HEK293 (cell line): ENCODE measurements at regions not wholly inside any gene's neighbourhood (a gene's known extent, or its start where the extent isn't known, plus 50 kb on each side); places are given as distances from the start of the nearest gene placed in this dataset.

Experiments used
- CTCF ChIA-PET: fragments of 350-600 bp; formaldehyde crosslinking; extraction: SDS; loops from one replicate; lab custom pipeline; 2021; ENCODE audit warnings: antibody characterized with exemption; lab: Yijun Ruan, JAX
- POLR2A ChIA-PET: fragments of 300-600 bp; formaldehyde crosslinking; extraction: SDS; loops from one replicate; lab custom pipeline; 2020; ENCODE audit warnings: antibody characterized with exemption, inconsistent platforms; lab: Yijun Ruan, JAX
- H3K27ac ChIP-seq: fragments of 200-500 bp; sonication (Bioruptor generic); 2 replicates; pipeline ENCODE4 v1.5.1; 2014; ENCODE audit warnings: low read depth, low read length, control low read depth, inconsistent platforms; ENCODE audit errors: extremely low read depth
- H3K36me3 ChIP-seq, 2 experiments: fragments of 200-500 bp in 1 of 2; sonication (Bioruptor generic) in 1 of 2; 1 replicate in 1 of 2; 2 replicates in 1 of 2; pipeline ENCODE4 v1.5.1; 2014 to 2017; ENCODE audit warnings: inconsistent platforms in 2 of 2, low read length in 2 of 2; ENCODE audit not compliant: control insufficient read depth in 2 of 2, insufficient read depth in 1 of 2
- H3K4me1 ChIP-seq: fragments of 200-500 bp; sonication (Bioruptor generic); 2 replicates; pipeline ENCODE4 v1.5.1; 2014; ENCODE audit warnings: mild to moderate bottlenecking, low read length, inconsistent platforms; ENCODE audit not compliant: control insufficient read depth, insufficient read depth
- H3K4me3 ChIP-seq: 2 replicates; pipeline ENCODE4 v1.5.1; 2011; ENCODE audit warnings: low read depth, mild to moderate bottlenecking, control low read depth, low read length, moderate library complexity
- H3K9me3 ChIP-seq: fragments of 200-500 bp; sonication (Bioruptor generic); 2 replicates; pipeline ENCODE4 v1.5.1; 2014; ENCODE audit warnings: low read depth, low read length, inconsistent platforms; ENCODE audit not compliant: control insufficient read depth, insufficient read depth
- HIC1 ChIP-seq: fragments of 450-650 bp; formaldehyde crosslinking; IDR thresholded peaks from 2 replicates; pipeline ENCODE4 v1.5.1; 2016; ENCODE audit warnings: missing biosample characterization, missing genetic modification characterization
- PATZ1 ChIP-seq: fragments of 450-650 bp; formaldehyde crosslinking; IDR thresholded peaks from 2 replicates; pipeline ENCODE4 v1.5.1; 2016; ENCODE audit warnings: missing biosample characterization, missing genetic modification characterization
- WT1 ChIP-seq: fragments of 450-650 bp; formaldehyde crosslinking; IDR thresholded peaks from 2 replicates; pipeline ENCODE4 v1.5.1; 2016; ENCODE audit warnings: missing biosample characterization, missing genetic modification characterization
- YY2 ChIP-seq: fragments of 450-650 bp; formaldehyde crosslinking; IDR thresholded peaks from 2 replicates; pipeline ENCODE4 v1.5.1; 2016; ENCODE audit warnings: missing biosample characterization, missing genetic modification characterization
- ZIC2 ChIP-seq: fragments of 450-650 bp; formaldehyde crosslinking; IDR thresholded peaks from 2 replicates; pipeline ENCODE4 v1.5.1; 2016; ENCODE audit warnings: missing biosample characterization, missing genetic modification characterization
- ZNF121 ChIP-seq: fragments of 450-650 bp; formaldehyde crosslinking; IDR thresholded peaks from 2 replicates; pipeline ENCODE4 v1.5.1; 2016; ENCODE audit warnings: missing biosample characterization, missing genetic modification characterization
- ZNF26 ChIP-seq: fragments of 450-650 bp; formaldehyde crosslinking; IDR thresholded peaks from 2 replicates; pipeline ENCODE4 v1.5.1; 2016; ENCODE audit warnings: missing biosample characterization, missing genetic modification characterization
- ZNF391 ChIP-seq: fragments of 450-650 bp; formaldehyde crosslinking; IDR thresholded peaks from 2 replicates; pipeline ENCODE4 v1.5.1; 2016; ENCODE audit warnings: low read depth, missing biosample characterization, missing genetic modification characterization, borderline replicate concordance
- ZNF449 ChIP-seq: fragments of 450-650 bp; formaldehyde crosslinking; IDR thresholded peaks from 2 replicates; pipeline ENCODE4 v1.5.1; 2017; ENCODE audit warnings: missing biosample characterization, mild to moderate bottlenecking, missing genetic modification characterization, moderate library complexity
- ZNF510 ChIP-seq: fragments of 450-650 bp; formaldehyde crosslinking; IDR thresholded peaks from 2 replicates; pipeline ENCODE4 v1.5.1; 2018; ENCODE audit warnings: mild to moderate bottlenecking, missing genetic modification characterization, missing biosample characterization; ENCODE audit not compliant: insufficient replicate concordance
- ZNF521 ChIP-seq: fragments of 450-650 bp; formaldehyde crosslinking; IDR thresholded peaks from 2 replicates; pipeline ENCODE4 v1.5.1; 2017; ENCODE audit warnings: missing biosample characterization, mild to moderate bottlenecking, missing genetic modification characterization
- ZNF580 ChIP-seq: fragments of 450-650 bp; formaldehyde crosslinking; IDR thresholded peaks from 2 replicates; pipeline ENCODE4 v1.5.1; 2016; ENCODE audit warnings: missing biosample characterization, missing genetic modification characterization
- ZNF626 ChIP-seq: fragments of 450-650 bp; sonication (Bioruptor Pico); formaldehyde crosslinking; IDR thresholded peaks from 2 replicates; pipeline ENCODE4 v1.5.1; 2018; ENCODE audit warnings: missing biosample characterization, missing genetic modification characterization, inconsistent platforms
- ZNF654 ChIP-seq: fragments of 450-650 bp; formaldehyde crosslinking; IDR thresholded peaks from 2 replicates; pipeline ENCODE4 v1.5.1; 2016; ENCODE audit warnings: low read depth, missing biosample characterization, missing genetic modification characterization
- ZNF707 ChIP-seq: fragments of 450-650 bp; formaldehyde crosslinking; IDR thresholded peaks from 2 replicates; pipeline ENCODE4 v1.5.1; 2016; ENCODE audit warnings: missing biosample characterization, missing genetic modification characterization

- no peak overlapping the region for H3K27ac ChIP-seq
- H3K9me3 ChIP-seq = no peaks in the 10 kb centered on the region
- ChIA-PET CTCF (interaction anchor here (0.6 to 0.7 kb wide), 2 partner anchors 9 to 397 kb away, joined by 3 to 4 read pairs; no protein-coding TSS in a partner anchor), POLR2A (no interaction called here)
- no peak overlapping the region for H3K4me3 ChIP-seq
- TF ChIP-seq WT1 (tag by site-specific recombination) (no peak), YY2 (tag by site-specific recombination) (no peak), ZIC2 (tag by site-specific recombination) (peak; percentile 52)
- H3K4me1 ChIP-seq = no peaks in the 10 kb centered on the region
- H3K36me3 ChIP-seq = no peaks in the 10 kb centered on the region
These were observed 503.4 kb downstream of the PLXNA4 start for GRCh38 chr7:132072873-132073272.

- H3K4me3 ChIP-seq = no peak overlapping the region
- H3K4me1 ChIP-seq = no peaks in the 10 kb centered on the region
- TF ChIP-seq PATZ1 (tag by site-specific recombination) (no peak), ZNF580 (tag by site-specific recombination) (no peak), ZNF521 (tag by site-specific recombination) (no peak), ZNF510 (tag by site-specific recombination) (no peak), ZNF449 (tag by site-specific recombination) (no peak), ZNF26 (tag by site-specific recombination) (no peak), HIC1 (tag by site-specific recombination) (no peak), ZNF707 (tag by site-specific recombination) (no peak), ZNF654 (no peak), ZNF391 (tag by site-specific recombination) (no peak), ZNF121 (tag by site-specific recombination) (no peak), ZNF626 (tag by site-specific recombination) (no peak)
- ChIA-PET CTCF (interaction anchor here (0.6 kb wide), 1 partner anchor 82 kb away, joined by 5 read pairs; no protein-coding TSS in a partner anchor), POLR2A (no interaction called here)
- no peak overlapping the region for H3K27ac ChIP-seq
- no peaks in the 10 kb centered on the region for H3K36me3 ChIP-seq
- no peaks in the 10 kb centered on the region for H3K9me3 ChIP-seq
These were observed 504.1 kb downstream of the PLXNA4 start for GRCh38 chr7:132072165-132072564.
